Hepatocyte (in vitro differentiated cells): ENCODE measurements at regions not wholly inside any gene's neighbourhood (a gene's known extent, or its start where the extent isn't known, plus 50 kb on each side); places are given as distances from the start of the nearest gene placed in this dataset.

Experiments
- DNase-seq: peaks from one replicate; pipeline ENCODE4 v3.0.0-alpha.2; 2016; ENCODE audit warnings: low spot score
- H2AFZ ChIP-seq: fragments of 200-600 bp; sonication (generic); 2 replicates; pipeline ENCODE4 v1.6.0; 2016; ENCODE audit warnings: antibody characterized with exemption, mild to moderate bottlenecking
- H3K27ac ChIP-seq: fragments of 200-600 bp; sonication (generic); 2 replicates; pipeline ENCODE4 v1.5.1; 2016; ENCODE audit warnings: mild to moderate bottlenecking
- H3K27me3 ChIP-seq: fragments of 200-600 bp; sonication (generic); 2 replicates; pipeline ENCODE4 v1.6.1; 2016
- H3K36me3 ChIP-seq: fragments of 200-600 bp; sonication (generic); replicated peaks from 2 replicates; pipeline ENCODE4 v1.5.1; 2016; ENCODE audit warnings: low read depth; ENCODE audit not compliant: insufficient read depth
- H3K4me1 ChIP-seq: fragments of 200-600 bp; sonication (generic); 2 replicates; pipeline ENCODE4 v1.5.1; 2016; ENCODE audit warnings: mild to moderate bottlenecking, moderate library complexity; ENCODE audit not compliant: insufficient read depth
- H3K4me2 ChIP-seq: fragments of 200-600 bp; sonication (generic); 2 replicates; pipeline ENCODE4 v1.6.0; 2016
- H3K4me3 ChIP-seq: fragments of 200-600 bp; sonication (generic); 2 replicates; pipeline ENCODE4 v1.5.1; 2016; ENCODE audit warnings: mild to moderate bottlenecking
- H3K79me2 ChIP-seq: fragments of 200-600 bp; sonication (generic); 2 replicates; pipeline ENCODE4 v1.6.0; 2017; ENCODE audit warnings: mild to moderate bottlenecking
- H3K9me2 ChIP-seq: fragments of 200-600 bp; sonication (generic); replicated peaks from 2 replicates; pipeline ENCODE4 v1.6.0; 2017; ENCODE audit warnings: mild to moderate bottlenecking; ENCODE audit not compliant: insufficient read depth
- H3K9me3 ChIP-seq: fragments of 200-600 bp; sonication (generic); 2 replicates; pipeline ENCODE4 v1.5.1; 2016; ENCODE audit warnings: low read depth, mild to moderate bottlenecking
- H4K20me1 ChIP-seq: fragments of 200-600 bp; sonication (generic); 2 replicates; pipeline ENCODE4 v1.6.0; 2016; ENCODE audit warnings: mild to moderate bottlenecking; ENCODE audit not compliant: insufficient read depth, poor library complexity, severe bottlenecking
- CTCF ChIP-seq: fragments of 200-600 bp; sonication (generic); IDR thresholded peaks from 2 replicates; pipeline ENCODE4 v1.5.1; 2016; ENCODE audit warnings: antibody characterized with exemption, mild to moderate bottlenecking; ENCODE audit not compliant: poor library complexity
- EZH2 ChIP-seq: fragments of 200-600 bp; sonication (generic); IDR thresholded peaks from 2 replicates; pipeline ENCODE4 v1.6.1; 2016; ENCODE audit warnings: antibody characterized with exemption, mild to moderate bottlenecking, borderline replicate concordance
- EZH2phosphoT487 ChIP-seq: fragments of 200-600 bp; sonication (generic); IDR thresholded peaks from one replicate; pipeline ENCODE4 v1.6.1; 2018; ENCODE audit warnings: antibody characterized with exemption, mild to moderate bottlenecking, low read depth, moderate library complexity; ENCODE audit not compliant: unreplicated experiment, severe bottlenecking
- WGBS: methylation state at CpG from one replicate; pipeline ENCODE4 v1.1.6; 2016; ENCODE audit warnings: low lambda C conversion rate; ENCODE audit errors: missing lambda C conversion rate; 5-methylcytosine and 5-hydroxymethylcytosine counted together

GRCh38 chr15:36370731-36371112 lies 208.7 kb upstream of the CDIN1 start:
- Histone ChIP-seq H3K79me2 (no peaks in the 10 kb centered on the region), H3K4me1 (no peaks in the 10 kb centered on the region), H4K20me1 (no peaks in the 10 kb centered on the region), H3K27ac (no peak overlapping the region), H3K4me3 (no peak overlapping the region), H3K4me2 (no peak overlapping the region), H3K9me2 (no peaks in the 10 kb centered on the region), H3K36me3 (no peaks in the 10 kb centered on the region), H3K9me3 (no peaks in the 10 kb centered on the region), H2AFZ (no peak overlapping the region), H3K27me3 (no peaks in the 10 kb centered on the region)
- TF ChIP-seq CTCF = no peak
- TF ChIP-seq EZH2 = no peak
- TF ChIP-seq EZH2phosphoT487 = no peak
- DNase-seq = no peak

- H2AFZ ChIP-seq = no peak overlapping the region
- no peak for TF ChIP-seq EZH2
- no peak for TF ChIP-seq CTCF
- TF ChIP-seq EZH2phosphoT487 = no peak
- H3K9me3 ChIP-seq = no peaks in the 10 kb centered on the region
- H3K27me3 ChIP-seq = no peaks in the 10 kb centered on the region
- no peaks in the 10 kb centered on the region for H3K79me2 ChIP-seq
- no peak overlapping the region for H3K4me2 ChIP-seq
- no peaks in the 10 kb centered on the region for H3K36me3 ChIP-seq
- no peaks in the 10 kb centered on the region for H3K4me1 ChIP-seq
- no peak for DNase-seq
- H3K4me3 ChIP-seq = no peak overlapping the region
- no peaks in the 10 kb centered on the region for H3K9me2 ChIP-seq
- no peaks in the 10 kb centered on the region for H4K20me1 ChIP-seq
- no peak overlapping the region for H3K27ac ChIP-seq
Observed at GRCh38 chr15:36371509-36371908, 207.9 kb upstream of the CDIN1 start.

GRCh38 chr15:36372968-36373367 lies 206.5 kb upstream of the CDIN1 start:
- Histone ChIP-seq H3K9me3 (no peaks in the 10 kb centered on the region), H3K4me1 (no peaks in the 10 kb centered on the region), H2AFZ (no peak overlapping the region), H3K4me3 (no peak overlapping the region), H4K20me1 (no peaks in the 10 kb centered on the region), H3K9me2 (no peaks in the 10 kb centered on the region), H3K27me3 (no peaks in the 10 kb centered on the region), H3K36me3 (no peaks in the 10 kb centered on the region), H3K27ac (no peak overlapping the region), H3K79me2 (no peaks in the 10 kb centered on the region), H3K4me2 (no peak overlapping the region)
- WGBS = 93% methylated on average over 2 of the region's 2 CpGs
- DNase-seq = no peak
- no peak for TF ChIP-seq CTCF

GRCh38 chr15:36373550-36373949 lies 205.9 kb upstream of the CDIN1 start:
- Histone ChIP-seq H3K4me2 (no peak overlapping the region), H4K20me1 (no peaks in the 10 kb centered on the region), H2AFZ (no peak overlapping the region), H3K27ac (no peak overlapping the region), H3K27me3 (no peaks in the 10 kb centered on the region), H3K9me2 (no peaks in the 10 kb centered on the region), H3K9me3 (no peaks in the 10 kb centered on the region), H3K36me3 (no peaks in the 10 kb centered on the region), H3K79me2 (no peaks in the 10 kb centered on the region), H3K4me1 (no peaks in the 10 kb centered on the region), H3K4me3 (no peak overlapping the region)
- no peak for DNase-seq
- no peak for TF ChIP-seq EZH2phosphoT487
- no peak for TF ChIP-seq CTCF
- TF ChIP-seq EZH2 = no peak
- WGBS = 35% methylated on average over 3 of the region's 3 CpGs
